Endodermal cell (in vitro differentiated cells): ENCODE measurements at regions not wholly inside any gene's neighbourhood (a gene's known extent, or its start where the extent isn't known, plus 50 kb on each side); places are given as distances from the start of the nearest gene placed in this dataset.

Source experiments
- DNase-seq: peaks from one replicate; pipeline ENCODE4 v3.0.0-alpha.2; 2017
- H3K27ac ChIP-seq: 2 replicates; pipeline ENCODE4 v1.5.1; 2013; ENCODE audit warnings: mild to moderate bottlenecking, low read depth, low read length, moderate library complexity
- H3K27me3 ChIP-seq: 2 replicates; pipeline ENCODE4 v1.6.1; 2013; ENCODE audit warnings: mild to moderate bottlenecking, low read length, moderate library complexity; ENCODE audit not compliant: insufficient read depth, control insufficient read depth, poor library complexity, severe bottlenecking
- H3K36me3 ChIP-seq: 2 replicates; pipeline ENCODE4 v1.7.0; 2013; ENCODE audit warnings: mild to moderate bottlenecking, low read length, moderate library complexity; ENCODE audit not compliant: control insufficient read depth, insufficient read depth
- H3K4me1 ChIP-seq: one replicate; pipeline ENCODE4 v1.7.0; 2013; ENCODE audit warnings: low read length; ENCODE audit not compliant: control insufficient read depth, insufficient read depth
- H3K4me3 ChIP-seq: 2 replicates; pipeline ENCODE4 v1.5.1; 2013; ENCODE audit warnings: mild to moderate bottlenecking, low read length, moderate library complexity
- H3K9ac ChIP-seq: 2 replicates; pipeline ENCODE4 v1.6.1; 2013; ENCODE audit warnings: mild to moderate bottlenecking, low read length, moderate library complexity; ENCODE audit not compliant: poor library complexity, severe bottlenecking; ENCODE audit errors: extremely low read depth
- H3K9me3 ChIP-seq: 2 replicates; pipeline ENCODE4 v1.6.1; 2013; ENCODE audit warnings: mild to moderate bottlenecking, low read length, moderate library complexity; ENCODE audit not compliant: control insufficient read depth
- H3K27ac Mint-ChIP-seq: 2 replicates; pipeline ENCODE4 v1.8.0; 2020; ENCODE audit warnings: mixed read lengths
- H3K27me3 Mint-ChIP-seq: 2 replicates; pipeline ENCODE4 v1.8.0; 2021; ENCODE audit warnings: mild to moderate bottlenecking, mixed read lengths; ENCODE audit not compliant: insufficient read depth
- H3K36me3 Mint-ChIP-seq: 2 replicates; pipeline ENCODE4 v1.8.0; 2020; ENCODE audit warnings: low read depth, mixed read lengths
- H3K4me1 Mint-ChIP-seq: 2 replicates; pipeline ENCODE4 v1.8.0; 2020; ENCODE audit warnings: mixed read lengths
- H3K4me3 Mint-ChIP-seq: 2 replicates; pipeline ENCODE4 v1.8.0; 2020; ENCODE audit warnings: mild to moderate bottlenecking, moderate library complexity, mixed read lengths
- H3K9me3 Mint-ChIP-seq: 2 replicates; pipeline ENCODE4 v1.8.0; 2020; ENCODE audit warnings: mild to moderate bottlenecking, mixed read lengths
- CTCF ChIP-seq: fragments of 200-600 bp; sonication (generic); conservative IDR thresholded peaks from 2 replicates; pipeline ENCODE4 v1.5.0; 2021; ENCODE audit warnings: antibody characterized with exemption, mild to moderate bottlenecking
- WGBS, 2 experiments: methylation state at CpG; one replicate each; pipeline versions ENCODE4 v1.1.5 to v1.1.7; 2013; ENCODE audit warnings: missing lambda C conversion rate in 2 of 2, mixed read lengths in 1 of 2; ENCODE audit not compliant: insufficient coverage in 1 of 2, insufficient read length in 1 of 2; 5-methylcytosine and 5-hydroxymethylcytosine counted together

DNA sequence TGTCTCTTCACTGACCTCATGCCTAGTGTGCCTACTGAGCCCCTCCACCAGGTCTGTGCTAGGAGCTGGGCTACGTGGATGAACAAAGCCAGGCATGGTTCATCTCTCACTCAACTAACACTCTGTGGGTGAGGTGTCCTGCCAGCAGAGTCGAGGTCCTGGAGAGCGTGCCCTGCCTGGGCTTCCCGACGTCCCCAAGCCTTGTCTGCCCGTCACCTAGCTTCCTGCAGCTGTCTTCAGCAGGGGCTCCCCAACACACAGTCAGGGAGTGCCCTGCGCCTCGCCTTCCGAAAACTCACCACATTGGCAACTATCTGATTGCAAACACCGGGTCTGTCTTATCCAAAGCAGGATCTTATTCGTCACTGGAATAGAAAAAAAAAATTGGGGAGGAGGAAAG, 167.5 kb upstream of the ZC3H12A start:
- peaks cover 5% of the 10 kb centered on the region for H3K27me3 Mint-ChIP-seq
- no peak overlapping the region for H3K27ac Mint-ChIP-seq

GRCh38 chr1:37308031-37308960, 166.1 kb upstream of the ZC3H12A start:
- Histone ChIP-seq H3K36me3 (no peaks in the 10 kb centered on the region), H3K4me1 (no peaks in the 10 kb centered on the region), H3K9me3 (no peaks in the 10 kb centered on the region), H3K27me3 (no peaks in the 10 kb centered on the region), H3K4me3 (no peak overlapping the region), H3K27ac (peak overlapping the region; percentile 36), H3K9ac (no peak overlapping the region)
- DNase-seq: peak; percentile 71
- Mint-ChIP-seq H3K4me1 (peaks cover 6% of the 10 kb centered on the region), H3K36me3 (no peaks in the 10 kb centered on the region), H3K27me3 (peaks cover 5% of the 10 kb centered on the region), H3K4me3 (no peak overlapping the region), H3K27ac (no peak overlapping the region), H3K9me3 (no peaks in the 10 kb centered on the region)
- WGBS, 2 experiments: 87 to 88% methylated on average over 23 to 25 of the region's 25 CpGs
- peak; percentile 57 for TF ChIP-seq CTCF

More for the DNA sequence above, 167.5 kb upstream of the ZC3H12A start:
- WGBS, 2 experiments: 90 to 97% methylated on average over 11 of the region's 11 CpGs
- no peaks in the 10 kb centered on the region for H3K36me3 Mint-ChIP-seq
- H3K4me3 Mint-ChIP-seq: no peak overlapping the region
- Histone ChIP-seq H3K36me3 (no peaks in the 10 kb centered on the region), H3K4me3 (no peak overlapping the region), H3K9ac (no peak overlapping the region), H3K27me3 (no peaks in the 10 kb centered on the region), H3K27ac (no peak overlapping the region), H3K9me3 (no peaks in the 10 kb centered on the region), H3K4me1 (no peaks in the 10 kb centered on the region)
- no peaks in the 10 kb centered on the region for H3K9me3 Mint-ChIP-seq
- peaks cover 6% of the 10 kb centered on the region for H3K4me1 Mint-ChIP-seq
- TF ChIP-seq CTCF: no peak
- no peak for DNase-seq

- Mint-ChIP-seq H3K4me3 (no peak overlapping the region), H3K27ac (no peak overlapping the region), H3K27me3 (peaks cover 1% of the 10 kb centered on the region), H3K9me3 (no peaks in the 10 kb centered on the region), H3K4me1 (peaks cover 12% of the 10 kb centered on the region), H3K36me3 (no peaks in the 10 kb centered on the region)
- DNase-seq: no peak
- Histone ChIP-seq H3K36me3 (no peaks in the 10 kb centered on the region), H3K9me3 (no peaks in the 10 kb centered on the region), H3K4me3 (no peak overlapping the region), H3K4me1 (no peaks in the 10 kb centered on the region), H3K27me3 (no peaks in the 10 kb centered on the region), H3K9ac (no peak overlapping the region), H3K27ac (no peak overlapping the region)
- 94% methylated on average over 3 of the region's 3 CpGs; no CpG with 5 or more reads in 1 of the 2 experiments for WGBS, 2 experiments
- no peak for TF ChIP-seq CTCF
These were observed 164.8 kb upstream of the ZC3H12A start for GRCh38 chr1:37309574-37309973.
